ENCODE measurements at regions not wholly inside any gene's neighbourhood (a gene's known extent, or its start where the extent isn't known, plus 50 kb on each side); places are given as distances from the start of the nearest gene placed in this dataset.

- TF ChIP-seq CTCF (conservative IDR thresholded peaks at IDR 0.05) (no peak), EZH2 (IDR thresholded peaks at IDR 0.05; ENCODE audit: low read depth) (no peak)
These were observed 99.5 kb downstream of the MAFB start for GRCh38 chr20:40589581-40589980.
